ENCODE measurements at regions not wholly inside any gene's neighbourhood (a gene's known extent, or its start where the extent isn't known, plus 50 kb on each side); places are given as distances from the start of the nearest gene placed in this dataset.

- Histone ChIP-seq H3K9me1 (ENCODE audit: insufficient read depth, low read length) (no peaks in the 10 kb centered on the region), H3K56ac (ENCODE audit: extremely low read depth, insufficient read depth, low read length) (no peak overlapping the region), H4K5ac (ENCODE audit: low read depth, low read length) (no peak overlapping the region), H2BK5ac (ENCODE audit: low read depth, low read length, poor library complexity, severe bottlenecking) (no peak overlapping the region), H3K4me2 (ENCODE audit: low read depth, low read length) (no peak overlapping the region), H3K79me1 (ENCODE audit: low read depth in 1 of 2, low read length in 2 of 2) (no peaks in the 10 kb centered on the region), H3K4me1 (ENCODE audit: control insufficient read depth, insufficient read depth, low read length) (no peaks in the 10 kb centered on the region), H3K14ac (replicated peaks; ENCODE audit: low read depth, low read length) (no peak overlapping the region), H2AK9ac (replicated peaks; ENCODE audit: low read depth, low read length, poor library complexity) (no peak overlapping the region), H4K20me1 (ENCODE audit: insufficient read depth, low read length) (no peaks in the 10 kb centered on the region), H4K91ac (ENCODE audit: insufficient read depth, low read depth, low read length) (no peak overlapping the region), H2BK20ac (ENCODE audit: low read depth, low read length) (no peak overlapping the region), H3K27ac (ENCODE audit: insufficient read depth, low read length) (no peak overlapping the region), H2BK15ac (ENCODE audit: low read depth, low read length) (no peak overlapping the region), H3K4ac (ENCODE audit: low read depth, low read length) (no peak overlapping the region), H3K9me3 (ENCODE audit: control insufficient read depth, insufficient read depth, low read length) (no peaks in the 10 kb centered on the region), H2BK120ac (ENCODE audit: low read depth, low read length) (no peak overlapping the region), H3K23ac (ENCODE audit: low read depth, low read length) (no peak overlapping the region), H3K36me3 (ENCODE audit: control insufficient read depth, insufficient read depth, low read length) (no peaks in the 10 kb centered on the region), H4K8ac (ENCODE audit: low read depth in 2 of 2, low read length in 2 of 2) (no peak overlapping the region), H3K18ac (ENCODE audit: low read depth, low read length) (no peak overlapping the region), H3K4me3 (ENCODE audit: insufficient read depth, low read depth, low read length) (no peak overlapping the region), H3K27me3 (ENCODE audit: control insufficient read depth, insufficient read depth, low read length) (no peaks in the 10 kb centered on the region), H3K9ac (ENCODE audit: low read depth, low read length) (no peak overlapping the region), H2AFZ (replicated peaks; ENCODE audit: low read length, poor library complexity) (no peak overlapping the region), H2AK5ac (ENCODE audit: low read depth, low read length) (no peak overlapping the region)
- no peak for DNase-seq
- ChIA-PET POLR2A (ENCODE audit: unreplicated experiment) (no interaction called here), CTCF (no interaction called here)
- in situ Hi-C loops (cut with MboI; ENCODE audit: low sequenced_read_pairs), result no loop called here
- BruUV-seq (replicated peaks), result no TSS peak
- dilution Hi-C loops (cut with HindIII; ENCODE audit: low sequenced_read_pairs, unreplicated experiment), result no loop called here
- no peak for TF ChIP-seq USF2 (IDR thresholded peaks at IDR 0.05; ENCODE audit: low read depth, low read length)
- TF ChIP-seq FOS (IDR thresholded peaks at IDR 0.05; ENCODE audit: low read depth, low read length), result no peak
- TF ChIP-seq POLR2A (IDR thresholded peaks at IDR 0.05; ENCODE audit: low read depth, low read length), result no peak
- TF ChIP-seq MAZ (IDR thresholded peaks at IDR 0.05; ENCODE audit: borderline replicate concordance, low read depth, low read length), result no peak
- no peak for TF ChIP-seq RAD21 (IDR thresholded peaks at IDR 0.05; ENCODE audit: low read length)
- no peak for TF ChIP-seq SMC3 (IDR thresholded peaks at IDR 0.05; ENCODE audit: low read depth, low read length)
- no peak for TF ChIP-seq RCOR1 (IDR thresholded peaks at IDR 0.05; ENCODE audit: insufficient replicate concordance, low read length)
- no peak for TF ChIP-seq ELK1 (IDR thresholded peaks at IDR 0.05; ENCODE audit: borderline replicate concordance, low read depth, low read length)
- no peak for TF ChIP-seq CEBPB (IDR thresholded peaks at IDR 0.05; ENCODE audit: low read depth, low read length)
- TF ChIP-seq NFE2L2 (IDR thresholded peaks at IDR 0.05; ENCODE audit: low read depth, low read length), result no peak
- ATAC-seq (ENCODE audit: low read depth), result no peak
- intact Hi-C loops (cut with micrococcal nuclease), result no loop called here
- WGBS, 2 experiments (ENCODE audit: extremely low coverage in 2 of 2, insufficient read length in 1 of 2), result no CpG with 5 or more reads among the region's 1 CpG
These were observed 203.8 kb upstream of the ACO1 start for GRCh38 chr9:32180597-32180996.
